NB4 (cell line): ENCODE measurements at regions not wholly inside any gene's neighbourhood (a gene's known extent, or its start where the extent isn't known, plus 50 kb on each side); places are given as distances from the start of the nearest gene placed in this dataset.

Experiments used
- POLR2A ChIP-seq: IDR thresholded peaks from 2 replicates; pipeline ENCODE4 v1.6.1; 2011; ENCODE audit warnings: mild to moderate bottlenecking; ENCODE audit not compliant: insufficient read length; ENCODE audit errors: extremely low read depth
- TF ChIP-seq, protein P1 (sequence below): IDR thresholded peaks from one replicate; pipeline ENCODE4 v1.5.1; 2012; ENCODE audit warnings: low read depth, low read length

DNA sequence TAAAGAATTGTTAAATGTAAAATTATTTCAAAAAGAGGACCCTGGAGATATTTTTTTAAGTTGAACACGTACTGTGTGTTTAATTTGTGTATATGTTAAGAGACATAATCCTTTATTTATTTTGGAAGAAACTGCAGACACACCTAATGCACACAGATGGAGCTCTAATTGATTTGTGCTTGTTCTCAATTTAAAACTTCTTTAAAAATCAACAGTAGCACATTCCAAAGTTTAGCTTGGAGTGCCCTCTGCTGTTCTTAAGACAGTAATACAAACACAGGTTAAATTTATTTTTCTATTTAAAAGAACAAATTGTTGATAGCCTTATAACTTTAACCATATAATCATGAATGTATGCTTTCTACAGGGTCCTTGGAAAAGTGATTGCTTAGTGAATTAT, 277.6 kb upstream of the ADAMTS16 start:
- TF ChIP-seq, protein P1, sequence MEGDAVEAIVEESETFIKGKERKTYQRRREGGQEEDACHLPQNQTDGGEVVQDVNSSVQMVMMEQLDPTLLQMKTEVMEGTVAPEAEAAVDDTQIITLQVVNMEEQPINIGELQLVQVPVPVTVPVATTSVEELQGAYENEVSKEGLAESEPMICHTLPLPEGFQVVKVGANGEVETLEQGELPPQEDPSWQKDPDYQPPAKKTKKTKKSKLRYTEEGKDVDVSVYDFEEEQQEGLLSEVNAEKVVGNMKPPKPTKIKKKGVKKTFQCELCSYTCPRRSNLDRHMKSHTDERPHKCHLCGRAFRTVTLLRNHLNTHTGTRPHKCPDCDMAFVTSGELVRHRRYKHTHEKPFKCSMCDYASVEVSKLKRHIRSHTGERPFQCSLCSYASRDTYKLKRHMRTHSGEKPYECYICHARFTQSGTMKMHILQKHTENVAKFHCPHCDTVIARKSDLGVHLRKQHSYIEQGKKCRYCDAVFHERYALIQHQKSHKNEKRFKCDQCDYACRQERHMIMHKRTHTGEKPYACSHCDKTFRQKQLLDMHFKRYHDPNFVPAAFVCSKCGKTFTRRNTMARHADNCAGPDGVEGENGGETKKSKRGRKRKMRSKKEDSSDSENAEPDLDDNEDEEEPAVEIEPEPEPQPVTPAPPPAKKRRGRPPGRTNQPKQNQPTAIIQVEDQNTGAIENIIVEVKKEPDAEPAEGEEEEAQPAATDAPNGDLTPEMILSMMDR = peak; percentile 36
- no peak for TF ChIP-seq POLR2A
